ENCODE measurements at regions not wholly inside any gene's neighbourhood (a gene's known extent, or its start where the extent isn't known, plus 50 kb on each side); places are given as distances from the start of the nearest gene placed in this dataset.

- TF ChIP-seq TAF1 (IDR thresholded peaks at IDR 0.05; ENCODE audit: borderline replicate concordance, low read depth, low read length), result no peak
- no peak for TF ChIP-seq CTCF (IDR thresholded peaks at IDR 0.05)
- TF ChIP-seq RAD21 (IDR thresholded peaks at IDR 0.05; ENCODE audit: low read length), result no peak
- no peak for TF ChIP-seq EZH2phosphoT487 (IDR thresholded peaks at IDR 0.05; ENCODE audit: borderline replicate concordance, low read depth)
- no peak for TF ChIP-seq POLR2AphosphoS5 (IDR thresholded peaks at IDR 0.05; ENCODE audit: low read depth, low read length)
- TF ChIP-seq MEF2A (IDR thresholded peaks at IDR 0.05; ENCODE audit: borderline replicate concordance, low read depth), result no peak
- no peak for TF ChIP-seq FOXJ3 (CRISPR knock-in tag; IDR thresholded peaks at IDR 0.05)
- no peak for TF ChIP-seq NRF1 (IDR thresholded peaks at IDR 0.05; ENCODE audit: low read depth, low read length)
- TF ChIP-seq PBX3 (IDR thresholded peaks at IDR 0.05), result no peak
- TF ChIP-seq RXRA (IDR thresholded peaks at IDR 0.05; ENCODE audit: borderline replicate concordance, low read depth), result no peak
Measured at GRCh38 chr12:33672836-33673577, 233.4 kb upstream of the SYT10 start.
